ENCODE measurements at regions not wholly inside any gene's neighbourhood (a gene's known extent, or its start where the extent isn't known, plus 50 kb on each side); places are given as distances from the start of the nearest gene placed in this dataset.

DNA sequence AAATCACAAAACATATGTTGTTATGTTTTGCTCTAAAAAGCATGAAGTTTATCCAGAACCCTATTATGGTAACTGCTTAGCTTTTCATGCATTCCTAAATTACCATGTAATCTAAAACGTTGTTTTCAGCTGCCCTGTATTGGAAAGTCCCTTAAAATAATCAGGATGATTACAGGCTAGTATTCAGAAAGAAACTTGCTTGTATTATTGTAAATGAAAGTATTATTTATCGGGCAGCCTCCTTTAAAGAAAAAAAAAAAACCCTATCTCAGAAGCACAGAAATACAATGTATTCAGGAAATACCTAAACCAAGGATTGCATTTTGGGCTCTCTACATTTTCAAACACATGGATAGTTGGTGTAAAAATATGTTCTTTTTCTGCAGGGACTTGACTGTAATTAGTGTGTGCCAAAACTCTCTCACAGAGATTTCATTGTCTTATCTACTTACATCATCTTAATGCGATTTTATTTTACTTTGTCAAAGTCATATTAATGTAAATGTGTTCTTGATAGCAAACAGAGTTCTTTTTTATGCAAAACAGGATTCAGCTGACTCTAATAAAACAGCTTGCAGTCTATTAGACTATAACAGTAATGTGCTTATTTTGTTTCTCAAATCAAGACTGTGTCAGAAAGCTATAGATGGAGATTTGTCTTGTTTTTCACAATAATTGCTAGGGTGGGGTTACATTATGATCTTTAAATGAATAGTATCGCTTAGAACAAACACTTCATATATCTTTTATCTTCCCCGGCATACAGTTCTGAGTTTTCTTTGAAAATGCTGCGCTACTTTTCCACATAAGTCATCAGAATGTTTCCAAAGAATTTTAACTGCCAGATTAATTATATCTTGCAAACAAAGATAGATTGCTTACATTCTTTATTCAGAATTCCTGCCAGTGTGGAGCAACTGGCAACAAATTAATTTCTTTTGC, 65.3 kb upstream of the ARID5B start:
- H3K27me3 Mint-ChIP-seq (ENCODE audit: low read depth), result no peaks in the 10 kb centered on the region
- H3K4me1 Mint-ChIP-seq (ENCODE audit: low read depth), result peaks cover 49% of the 10 kb centered on the region
- peak overlapping the region; percentile 16 for H3K4me3 Mint-ChIP-seq (ENCODE audit: unreplicated experiment)
- H3K9me3 Mint-ChIP-seq (ENCODE audit: low read depth), result no peaks in the 10 kb centered on the region
- TF ChIP-seq CTCF (IDR thresholded peaks at IDR 0.05), result no peak
- peak overlapping the region; percentile 85 for H3K27ac Mint-ChIP-seq (ENCODE audit: unreplicated experiment)
- no peak for DNase-seq (ENCODE audit: low spot score)
- no peaks in the 10 kb centered on the region for H3K36me3 Mint-ChIP-seq (ENCODE audit: low read depth)

DNA sequence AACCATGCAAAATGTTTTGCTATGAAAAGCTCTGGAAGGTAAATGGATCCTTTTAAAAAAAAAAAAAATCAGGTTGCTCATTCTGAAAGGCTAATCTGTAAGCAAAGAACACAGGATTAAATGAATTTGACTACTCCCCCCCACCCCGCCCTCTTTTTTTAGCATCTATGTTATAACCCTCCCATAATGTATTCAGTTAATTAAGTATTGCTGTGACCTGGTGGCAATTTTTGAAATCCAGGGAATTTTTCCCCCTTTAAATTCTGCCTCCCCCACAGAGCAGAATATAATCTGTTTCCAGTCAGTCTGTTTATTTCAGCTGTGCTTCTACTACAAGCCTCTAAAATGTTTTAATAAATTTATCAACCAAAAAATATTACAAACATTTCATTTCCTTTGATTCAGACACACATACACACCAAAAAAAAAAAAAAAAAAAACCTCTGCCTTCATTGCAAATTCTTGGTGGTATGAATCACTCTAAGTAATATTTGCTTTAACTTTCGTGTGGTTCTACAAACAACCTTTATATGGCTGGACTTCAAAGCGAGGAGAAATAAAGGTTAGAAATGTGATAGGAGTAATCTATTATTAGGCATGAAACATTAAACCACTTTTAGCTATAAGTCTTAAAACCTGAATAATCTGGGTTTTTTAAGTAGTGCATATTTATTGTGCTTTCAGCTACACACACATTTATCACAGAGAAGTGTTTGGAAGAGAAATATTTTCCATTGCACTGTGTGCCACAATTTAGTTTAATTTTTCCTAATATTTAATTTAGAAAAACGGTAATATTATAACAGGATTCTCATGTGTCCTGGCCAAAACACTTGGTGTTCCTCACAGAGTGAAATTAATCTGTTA, 64.4 kb upstream of the ARID5B start:
- Mint-ChIP-seq H3K27me3 (ENCODE audit: low read depth) (no peaks in the 10 kb centered on the region), H3K4me3 (ENCODE audit: unreplicated experiment) (no peak overlapping the region), H3K27ac (ENCODE audit: unreplicated experiment) (peak overlapping the region; percentile 85), H3K4me1 (ENCODE audit: low read depth) (peaks cover 49% of the 10 kb centered on the region), H3K9me3 (ENCODE audit: low read depth) (no peaks in the 10 kb centered on the region), H3K36me3 (ENCODE audit: low read depth) (no peaks in the 10 kb centered on the region)
- no peak for TF ChIP-seq CTCF (IDR thresholded peaks at IDR 0.05)
- no peak for DNase-seq (ENCODE audit: low spot score)

DNA sequence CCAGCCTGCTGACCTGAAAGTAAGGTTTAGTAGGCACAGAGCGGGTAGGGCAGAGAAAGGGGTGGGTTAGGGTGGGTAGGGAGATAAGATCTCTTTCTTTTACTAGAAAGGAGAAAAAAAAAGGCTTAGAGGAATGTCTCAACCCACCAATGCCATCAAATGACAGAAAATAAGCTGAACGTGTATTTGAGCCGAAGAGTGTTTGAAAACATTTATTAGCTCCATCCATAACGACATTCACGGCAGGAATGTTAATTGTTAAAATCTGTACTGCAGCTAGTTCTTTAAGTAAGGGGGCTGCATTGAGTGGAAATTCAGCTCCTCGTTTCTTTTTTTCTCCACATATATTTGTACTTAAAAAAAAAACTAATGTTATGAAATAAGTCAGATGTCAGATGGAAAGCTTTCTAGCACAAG, 63.7 kb upstream of the ARID5B start:
- Mint-ChIP-seq H3K36me3 (ENCODE audit: low read depth) (no peaks in the 10 kb centered on the region), H3K9me3 (ENCODE audit: low read depth) (no peaks in the 10 kb centered on the region), H3K4me3 (ENCODE audit: unreplicated experiment) (no peak overlapping the region), H3K27me3 (ENCODE audit: low read depth) (no peaks in the 10 kb centered on the region), H3K4me1 (ENCODE audit: low read depth) (peaks cover 46% of the 10 kb centered on the region), H3K27ac (ENCODE audit: unreplicated experiment) (peak overlapping the region; percentile 85)
- DNase-seq (ENCODE audit: low spot score), result no peak
- TF ChIP-seq CTCF (IDR thresholded peaks at IDR 0.05), result no peak

DNA sequence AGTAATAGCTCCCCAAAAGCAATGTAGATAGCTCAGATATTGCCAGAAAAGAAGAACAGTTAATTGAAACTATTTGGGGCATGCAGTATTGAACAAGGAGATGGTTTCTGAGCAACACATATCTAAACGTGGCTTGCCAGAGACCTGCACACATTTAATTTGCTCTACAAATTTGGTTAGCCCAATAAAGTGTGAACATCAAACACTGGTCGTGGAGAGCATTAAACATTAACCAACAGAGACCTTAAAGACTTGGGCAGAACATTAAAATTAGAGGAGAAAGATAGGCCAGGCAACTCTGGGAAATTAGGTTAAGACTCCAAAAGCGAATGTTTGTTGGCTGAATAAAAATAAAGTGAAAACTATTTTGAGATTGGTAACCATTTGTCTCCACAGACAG, 61.6 kb upstream of the ARID5B start:
- Mint-ChIP-seq H3K36me3 (ENCODE audit: low read depth) (no peaks in the 10 kb centered on the region), H3K27ac (ENCODE audit: unreplicated experiment) (no peak overlapping the region), H3K4me3 (ENCODE audit: unreplicated experiment) (no peak overlapping the region), H3K4me1 (ENCODE audit: low read depth) (peaks cover 38% of the 10 kb centered on the region), H3K9me3 (ENCODE audit: low read depth) (no peaks in the 10 kb centered on the region), H3K27me3 (ENCODE audit: low read depth) (no peaks in the 10 kb centered on the region)
- no peak for DNase-seq (ENCODE audit: low spot score)
- no peak for TF ChIP-seq CTCF (IDR thresholded peaks at IDR 0.05)

GRCh38 chr10:61840403-61840802, 61.1 kb upstream of the ARID5B start:
- no peaks in the 10 kb centered on the region for H3K27me3 Mint-ChIP-seq (ENCODE audit: low read depth)
- H3K9me3 Mint-ChIP-seq (ENCODE audit: low read depth), result no peaks in the 10 kb centered on the region
- no peak overlapping the region for H3K27ac Mint-ChIP-seq (ENCODE audit: unreplicated experiment)
- no peak for TF ChIP-seq CTCF (IDR thresholded peaks at IDR 0.05)
- no peaks in the 10 kb centered on the region for H3K36me3 Mint-ChIP-seq (ENCODE audit: low read depth)
- no peak overlapping the region for H3K4me3 Mint-ChIP-seq (ENCODE audit: unreplicated experiment)
- peaks cover 35% of the 10 kb centered on the region for H3K4me1 Mint-ChIP-seq (ENCODE audit: low read depth)
- DNase-seq (ENCODE audit: low spot score), result no peak

Measured in chondrocyte (in vitro differentiated cells).